Choroid plexus epithelial cell (primary cell): ENCODE measurements at regions not wholly inside any gene's neighbourhood (a gene's known extent, or its start where the extent isn't known, plus 50 kb on each side); places are given as distances from the start of the nearest gene placed in this dataset.

Experiments
- DNase-seq: peaks from one replicate; pipeline ENCODE4 v3.0.0-alpha.2; 2010; ENCODE audit warnings: low read depth
- H3K4me3 ChIP-seq: 2 replicates; pipeline ENCODE4 v1.5.1; 2011; ENCODE audit warnings: low read depth, mild to moderate bottlenecking, control low read depth, low read length, moderate library complexity
- TF ChIP-seq, protein P1 (sequence below): conservative IDR thresholded peaks from 2 replicates; pipeline ENCODE4 v1.5.1; 2011; ENCODE audit warnings: low read depth, mild to moderate bottlenecking, control low read depth, inconsistent platforms, low read length, moderate library complexity

DNA sequence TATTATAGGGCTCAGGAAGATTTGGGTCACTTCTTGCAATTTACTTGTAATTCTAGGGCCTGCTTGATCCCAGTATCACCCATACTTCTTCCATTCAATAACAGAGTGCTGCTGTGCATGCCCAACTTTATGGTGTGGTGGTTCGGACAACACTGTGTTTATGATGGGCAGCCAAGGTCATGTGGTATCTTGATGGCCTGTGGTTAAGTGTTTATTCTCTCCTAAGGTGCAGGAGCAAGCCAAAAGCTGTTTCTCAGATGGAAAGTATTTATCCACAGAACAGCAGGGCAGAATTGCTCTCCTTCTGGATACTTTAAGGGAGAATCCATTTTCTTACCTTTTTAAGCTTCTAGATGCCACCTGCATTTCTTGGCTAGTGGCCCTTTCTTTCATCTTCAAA, 433.8 kb downstream of the SH2D4B start:
- TF ChIP-seq, protein P1, sequence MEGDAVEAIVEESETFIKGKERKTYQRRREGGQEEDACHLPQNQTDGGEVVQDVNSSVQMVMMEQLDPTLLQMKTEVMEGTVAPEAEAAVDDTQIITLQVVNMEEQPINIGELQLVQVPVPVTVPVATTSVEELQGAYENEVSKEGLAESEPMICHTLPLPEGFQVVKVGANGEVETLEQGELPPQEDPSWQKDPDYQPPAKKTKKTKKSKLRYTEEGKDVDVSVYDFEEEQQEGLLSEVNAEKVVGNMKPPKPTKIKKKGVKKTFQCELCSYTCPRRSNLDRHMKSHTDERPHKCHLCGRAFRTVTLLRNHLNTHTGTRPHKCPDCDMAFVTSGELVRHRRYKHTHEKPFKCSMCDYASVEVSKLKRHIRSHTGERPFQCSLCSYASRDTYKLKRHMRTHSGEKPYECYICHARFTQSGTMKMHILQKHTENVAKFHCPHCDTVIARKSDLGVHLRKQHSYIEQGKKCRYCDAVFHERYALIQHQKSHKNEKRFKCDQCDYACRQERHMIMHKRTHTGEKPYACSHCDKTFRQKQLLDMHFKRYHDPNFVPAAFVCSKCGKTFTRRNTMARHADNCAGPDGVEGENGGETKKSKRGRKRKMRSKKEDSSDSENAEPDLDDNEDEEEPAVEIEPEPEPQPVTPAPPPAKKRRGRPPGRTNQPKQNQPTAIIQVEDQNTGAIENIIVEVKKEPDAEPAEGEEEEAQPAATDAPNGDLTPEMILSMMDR, result no peak
- no peak overlapping the region for H3K4me3 ChIP-seq
- DNase-seq, result no peak

DNA sequence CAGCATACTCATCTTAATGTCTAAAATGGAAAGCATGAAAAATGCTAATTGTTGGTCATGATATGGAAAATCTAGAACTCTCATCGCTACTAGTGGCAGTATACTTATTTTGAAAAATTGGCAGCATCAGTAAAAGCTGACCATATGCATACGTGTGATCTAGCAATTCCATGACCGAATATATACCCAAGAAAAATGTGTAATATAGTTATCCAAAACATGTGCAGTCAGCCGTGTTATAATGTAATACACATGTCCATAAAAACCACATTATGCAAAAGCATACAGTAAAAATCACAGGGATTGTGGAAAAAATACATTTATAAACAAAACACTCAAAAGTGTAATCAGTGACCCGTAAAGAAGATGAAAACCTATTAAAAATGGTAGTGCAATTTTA, 439.0 kb downstream of the SH2D4B start:
- DNase-seq, result no peak
- TF ChIP-seq, protein P1, result no peak
- no peak overlapping the region for H3K4me3 ChIP-seq

DNA sequence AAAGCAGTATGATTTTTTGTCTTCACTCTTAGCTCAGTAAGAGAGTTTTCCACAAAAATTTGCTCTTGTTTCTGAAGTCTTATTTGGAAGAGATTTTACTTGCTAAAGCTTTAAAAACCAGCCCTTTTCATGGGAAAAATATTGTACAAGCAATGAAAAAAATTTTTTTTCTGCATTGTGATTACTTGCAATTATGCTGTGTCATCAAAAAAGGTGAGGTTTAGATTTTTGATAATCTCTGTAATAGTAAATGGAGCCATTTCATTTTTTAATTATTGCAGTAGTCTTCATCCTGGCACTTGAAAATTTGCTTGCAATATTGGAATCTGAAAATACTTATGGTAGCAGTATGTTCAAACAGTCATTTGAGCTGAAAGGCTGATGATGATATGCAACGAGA, 447.4 kb downstream of the SH2D4B start:
- TF ChIP-seq, protein P1, result no peak
- no peak for DNase-seq
- no peak overlapping the region for H3K4me3 ChIP-seq

DNA sequence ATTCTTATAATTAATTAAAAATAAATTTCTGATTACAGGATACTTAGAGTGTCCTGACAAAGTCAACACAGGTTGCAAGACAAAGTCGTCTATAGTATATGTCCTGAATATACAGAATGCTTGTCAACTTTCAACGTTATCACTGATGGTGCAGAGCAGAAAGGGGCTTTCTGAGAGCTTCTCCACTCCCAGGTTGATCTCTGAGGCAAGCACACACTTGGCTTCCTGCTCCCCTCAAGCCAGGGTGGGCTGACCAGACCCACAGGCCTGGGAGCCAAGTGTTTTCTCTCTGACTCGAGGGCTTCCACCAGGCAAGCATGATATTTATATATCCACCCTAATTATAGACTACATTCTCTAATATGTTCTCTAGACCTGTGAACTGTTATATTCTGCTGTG, 448.9 kb downstream of the SH2D4B start:
- TF ChIP-seq, protein P1, result no peak
- no peak overlapping the region for H3K4me3 ChIP-seq
- no peak for DNase-seq

DNA sequence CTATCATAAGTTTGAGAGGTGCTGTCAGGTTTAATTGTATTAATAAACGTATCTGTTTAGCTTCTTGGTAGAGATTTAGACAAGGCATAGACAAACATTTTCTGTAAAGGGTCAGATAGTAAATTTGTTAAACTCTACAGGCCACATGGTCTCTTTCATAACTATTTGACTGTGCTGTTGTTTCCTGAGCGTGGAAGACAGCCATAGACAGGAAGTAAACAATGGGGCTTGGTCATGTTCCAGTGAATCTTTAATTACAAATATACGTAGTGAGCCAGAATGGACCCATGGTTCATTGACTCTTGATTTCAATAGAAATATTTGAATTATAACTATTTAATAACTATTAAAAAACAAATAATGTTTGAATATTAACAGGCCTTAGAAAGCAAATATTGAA, 451.1 kb downstream of the SH2D4B start:
- H3K4me3 ChIP-seq, result no peak overlapping the region
- TF ChIP-seq, protein P1, result no peak
- DNase-seq, result no peak

DNA sequence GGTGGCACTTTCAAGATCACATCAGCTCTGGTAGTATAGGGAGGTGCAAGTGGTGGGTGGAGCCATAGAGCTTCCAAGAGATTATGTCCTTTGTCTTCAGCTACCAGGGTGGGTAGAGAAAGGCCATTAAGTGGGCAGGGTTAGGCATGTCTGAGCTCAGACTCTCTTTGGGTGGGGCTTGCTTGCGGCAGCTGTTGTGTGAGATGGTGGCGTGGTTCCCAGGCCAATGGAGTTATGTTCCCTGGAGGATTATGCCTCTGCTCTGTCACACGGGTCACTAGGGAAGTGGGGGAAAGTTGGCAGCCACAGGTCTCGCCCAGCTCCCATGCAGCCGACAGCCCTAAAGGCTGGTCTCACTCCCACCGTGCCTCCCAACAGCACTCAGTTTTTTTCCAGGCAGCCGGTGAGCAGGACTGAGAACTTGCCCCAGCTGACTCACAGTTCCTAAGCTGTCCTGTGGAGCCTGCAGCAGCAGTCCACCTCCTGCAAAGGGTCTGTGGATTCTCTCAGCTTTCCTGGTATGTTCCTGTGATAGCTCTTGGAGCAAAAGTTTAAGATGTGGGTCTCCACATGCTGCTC, 459.0 kb downstream of the SH2D4B start:
- DNase-seq, result no peak
- TF ChIP-seq, protein P1, result no peak
- no peak overlapping the region for H3K4me3 ChIP-seq

DNA sequence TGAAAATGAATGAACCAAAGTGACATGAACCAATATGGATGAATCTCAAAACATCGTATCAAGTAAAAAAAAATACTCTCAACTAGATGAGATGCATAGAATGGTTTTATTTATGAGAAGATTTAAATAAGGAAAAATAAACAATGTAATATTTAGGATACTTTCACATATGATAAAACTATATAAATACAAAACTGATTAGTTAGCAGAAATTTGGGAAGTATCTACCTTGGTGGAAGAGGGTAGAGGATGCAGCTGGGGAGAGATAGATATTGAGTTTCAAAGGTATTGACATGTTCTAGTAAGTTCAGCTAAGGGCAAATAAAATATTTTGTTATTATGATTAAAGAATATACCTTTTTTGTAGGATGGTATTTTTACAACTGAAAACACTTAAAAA, 463.1 kb downstream of the SH2D4B start:
- H3K4me3 ChIP-seq, result no peak overlapping the region
- TF ChIP-seq, protein P1, result no peak
- no peak for DNase-seq
